Effector memory CD8-positive, alpha-beta T cell (primary cell): ENCODE measurements at regions not wholly inside any gene's neighbourhood (a gene's known extent, or its start where the extent isn't known, plus 50 kb on each side); places are given as distances from the start of the nearest gene placed in this dataset.

ENCODE experiments used
- ATAC-seq: fragments of 150-1000 bp; cut with Tn5 transposase; replicated peaks from 2 replicates; pipeline ENCODE4 v1.10.0; 2021; ENCODE audit warnings: mild to moderate bottlenecking, moderate library complexity
- DNase-seq, 3 experiments: peaks; one replicate each; pipeline ENCODE4 v3.0.0; 2021
- H3K27ac Mint-ChIP-seq, 2 donors: one replicate each; pipeline ENCODE4 v1.8.0; 2022; ENCODE audit warnings: mild to moderate bottlenecking in 2 of 2, mixed read lengths in 2 of 2, moderate library complexity in 2 of 2
- H3K27me3 Mint-ChIP-seq, 2 donors: one replicate each; pipeline ENCODE4 v1.8.0; 2022; ENCODE audit warnings: mixed read lengths in 2 of 2
- H3K36me3 Mint-ChIP-seq: one replicate; pipeline ENCODE4 v1.8.0; 2022; ENCODE audit warnings: mild to moderate bottlenecking, moderate library complexity, mixed read lengths; ENCODE audit not compliant: insufficient read depth
- H3K4me1 Mint-ChIP-seq, 2 donors: one replicate each; pipeline ENCODE4 v1.8.0; 2022; ENCODE audit warnings: low read depth in 2 of 2, mixed read lengths in 2 of 2
- H3K4me3 Mint-ChIP-seq, 2 donors: one replicate each; pipeline ENCODE4 v1.8.0; 2022; ENCODE audit warnings: mild to moderate bottlenecking in 2 of 2, mixed read lengths in 2 of 2, moderate library complexity in 2 of 2
- H3K9me3 Mint-ChIP-seq, 2 donors: one replicate each; pipeline ENCODE4 v1.8.0; 2022; ENCODE audit warnings: mixed read lengths in 2 of 2

DNA sequence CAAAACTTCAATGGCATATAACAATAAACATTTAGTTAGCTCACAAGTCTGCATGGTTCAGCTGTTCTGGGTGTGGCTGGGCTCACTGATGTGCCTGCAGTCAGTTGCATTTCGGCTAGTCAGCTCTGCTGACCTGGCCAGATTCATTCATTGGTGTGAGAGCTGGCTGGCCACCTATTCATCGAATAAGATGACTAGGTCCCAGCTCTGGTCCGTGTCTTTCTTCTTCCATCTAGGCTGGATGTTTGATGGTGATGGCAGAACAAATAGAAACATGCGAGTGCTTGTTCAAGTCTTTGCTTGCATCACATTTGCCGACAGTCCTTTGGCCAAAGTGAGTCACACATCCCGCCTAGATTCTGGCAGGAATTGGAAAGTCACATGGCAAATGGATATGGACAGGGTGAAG lies 203.3 kb upstream of the CRY1 start:
- H3K4me3 Mint-ChIP-seq = no peak overlapping the region
- ATAC-seq = no peak
- H3K27me3 Mint-ChIP-seq = peaks cover 9 to 15% of the 10 kb centered on the region in 2 donors
- H3K27ac Mint-ChIP-seq = no peak overlapping the region
- peaks cover 5 to 6% of the 10 kb centered on the region in 2 donors for H3K4me1 Mint-ChIP-seq
- no peaks in the 10 kb centered on the region for H3K36me3 Mint-ChIP-seq
- no peak for DNase-seq
- peaks cover 0 to under 1% of the 10 kb centered on the region in 2 donors for H3K9me3 Mint-ChIP-seq

DNA sequence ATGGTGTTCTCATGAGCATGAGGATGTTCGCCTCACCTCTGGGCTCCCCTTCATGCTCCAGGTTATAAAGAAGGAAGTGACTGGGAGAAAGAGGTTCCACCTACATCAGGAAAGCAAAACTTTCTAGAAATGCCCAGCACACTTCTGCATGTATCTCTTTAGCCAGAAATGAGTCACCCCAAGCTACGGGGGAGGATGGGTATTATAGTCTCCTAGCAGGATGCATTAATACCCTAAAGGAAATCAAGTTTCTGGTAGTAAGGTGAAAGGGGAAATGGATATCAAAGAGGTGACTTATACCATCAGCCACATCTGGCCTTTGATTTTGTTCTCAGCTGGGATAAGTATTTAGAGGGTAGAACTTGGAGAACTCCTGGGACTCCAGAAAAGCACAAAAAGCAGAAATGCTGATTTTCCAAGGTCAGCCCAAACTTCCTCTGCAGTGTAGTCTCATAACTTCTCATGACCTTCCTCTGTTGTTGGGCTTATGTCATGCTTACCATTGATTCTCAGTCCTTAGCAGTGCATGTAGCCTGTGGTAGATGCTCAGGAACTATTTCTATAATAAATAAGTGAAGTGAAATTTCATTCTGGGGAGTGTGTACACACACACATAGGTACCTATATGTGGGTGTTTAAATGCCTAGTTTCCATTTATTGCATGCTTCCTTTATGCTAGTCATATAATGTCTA lies 209.4 kb upstream of the CRY1 start:
- H3K4me3 Mint-ChIP-seq = no peak overlapping the region
- no peak for ATAC-seq
- peaks cover under 1 to 7% of the 10 kb centered on the region in 2 donors for H3K27me3 Mint-ChIP-seq
- H3K27ac Mint-ChIP-seq = no peak overlapping the region
- no peaks in the 10 kb centered on the region for H3K4me1 Mint-ChIP-seq
- H3K9me3 Mint-ChIP-seq = peaks cover 0 to 3% of the 10 kb centered on the region in 2 donors
- H3K36me3 Mint-ChIP-seq = no peaks in the 10 kb centered on the region
- DNase-seq = no peak

DNA sequence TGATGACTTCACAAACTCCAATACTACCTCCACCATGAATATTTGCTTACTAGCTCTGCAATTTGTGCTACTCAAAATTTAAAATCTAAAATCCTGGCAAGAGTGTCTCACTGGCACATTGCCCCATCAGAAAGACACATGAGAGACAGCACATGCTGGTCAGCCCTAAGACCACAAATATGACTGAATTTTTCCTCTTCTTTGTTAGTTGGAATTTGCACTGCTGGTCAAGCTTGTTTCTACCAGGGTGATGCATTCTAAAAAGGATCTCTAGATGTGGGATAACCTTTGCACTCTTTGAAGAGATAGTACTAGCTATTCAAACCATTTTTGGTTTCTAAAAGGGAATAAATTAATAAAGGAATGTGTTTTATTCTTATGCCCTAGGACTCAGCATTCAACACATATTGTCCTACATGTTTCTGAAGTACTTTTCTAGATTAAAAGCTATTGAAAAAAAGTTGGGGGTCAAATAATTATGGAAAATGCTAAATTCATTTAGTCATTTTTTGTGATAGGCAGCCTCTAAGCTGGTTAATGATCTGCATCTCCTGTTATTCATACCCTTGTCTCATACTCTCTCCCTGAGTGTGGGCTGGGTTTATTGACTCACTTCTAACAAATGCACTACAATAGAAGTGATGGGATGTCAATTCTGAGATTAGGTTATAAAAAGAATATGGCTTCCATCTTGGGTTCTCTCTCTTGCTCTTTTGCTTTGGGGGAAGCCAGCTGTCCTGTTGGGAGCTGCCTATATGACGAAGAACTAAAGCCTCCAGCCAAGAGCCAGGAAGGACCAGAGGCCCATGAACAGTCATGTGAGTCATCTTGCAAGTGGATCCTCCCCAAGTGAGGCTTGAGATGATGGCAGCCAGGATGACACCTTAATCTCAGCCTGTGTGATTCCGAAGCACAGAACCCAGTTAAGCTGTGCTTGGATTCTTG lies 211.5 kb upstream of the CRY1 start:
- no peak overlapping the region for H3K4me3 Mint-ChIP-seq
- H3K9me3 Mint-ChIP-seq = peaks cover 0 to 3% of the 10 kb centered on the region in 2 donors
- peaks cover 14 to 20% of the 10 kb centered on the region in 2 donors for H3K27me3 Mint-ChIP-seq
- no peak overlapping the region for H3K27ac Mint-ChIP-seq
- no peak for DNase-seq
- H3K4me1 Mint-ChIP-seq = peaks cover 7 to 10% of the 10 kb centered on the region in 2 donors
- no peak for ATAC-seq
- H3K36me3 Mint-ChIP-seq = no peaks in the 10 kb centered on the region

DNA sequence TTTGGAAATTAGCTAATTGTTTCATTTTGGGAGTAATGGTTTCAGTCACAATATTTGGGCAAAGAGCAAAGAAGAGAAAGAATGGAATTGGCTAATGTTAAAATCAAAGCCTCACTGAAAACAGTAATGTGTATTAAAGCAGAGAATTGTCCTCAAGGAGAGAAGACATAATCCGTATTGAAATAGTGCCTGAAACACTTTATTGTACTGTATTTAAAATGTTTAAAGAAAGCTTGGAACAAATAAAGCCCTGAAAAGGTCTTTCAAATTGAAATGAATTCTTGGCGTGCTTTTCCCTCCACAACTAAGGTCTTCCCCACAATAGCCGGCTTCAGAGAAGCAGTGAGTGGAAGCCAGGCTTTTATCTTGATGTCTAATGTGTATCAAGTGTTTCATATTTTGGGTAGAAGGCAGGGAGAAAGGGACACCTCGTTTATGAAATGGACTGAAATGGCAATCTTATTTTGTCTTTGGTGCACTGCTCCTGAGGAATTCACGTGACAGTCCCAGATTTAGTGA lies 212.9 kb upstream of the CRY1 start:
- no peak for DNase-seq

DNA sequence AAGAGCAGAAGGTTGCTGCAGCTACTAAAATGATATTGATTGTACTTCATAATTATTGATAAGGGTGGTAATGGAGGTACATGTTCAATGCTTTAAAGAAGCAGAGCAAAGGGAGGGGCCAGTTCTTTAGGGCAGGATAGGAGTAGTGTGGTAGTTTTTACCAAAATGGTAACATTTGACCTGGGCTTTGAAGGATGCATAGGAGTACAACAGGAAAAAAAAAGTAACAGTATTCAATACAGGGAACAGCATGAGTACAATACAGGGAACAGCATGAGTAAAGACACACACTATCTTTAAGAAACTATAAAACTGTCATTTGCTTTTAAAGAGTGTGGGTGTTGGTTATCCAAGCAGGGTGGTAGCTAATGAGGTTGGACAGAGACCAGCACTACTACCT lies 215.0 kb upstream of the CRY1 start:
- no peak overlapping the region for H3K27ac Mint-ChIP-seq
- H3K27me3 Mint-ChIP-seq = peaks cover 19 to 21% of the 10 kb centered on the region in 2 donors
- H3K36me3 Mint-ChIP-seq = no peaks in the 10 kb centered on the region
- no peak for DNase-seq
- peaks cover 8 to 10% of the 10 kb centered on the region in 2 donors for H3K4me1 Mint-ChIP-seq
- no peak overlapping the region for H3K4me3 Mint-ChIP-seq
- ATAC-seq = no peak
- peaks cover 0 to 1% of the 10 kb centered on the region in 2 donors for H3K9me3 Mint-ChIP-seq

More for the DNA sequence above, 212.9 kb upstream of the CRY1 start:
- Mint-ChIP-seq H3K4me1 (peaks cover 8 to 10% of the 10 kb centered on the region in 2 donors), H3K9me3 (peaks cover 0 to 3% of the 10 kb centered on the region in 2 donors), H3K27ac (no peak overlapping the region), H3K36me3 (no peaks in the 10 kb centered on the region), H3K4me3 (no peak overlapping the region), H3K27me3 (peaks cover 14 to 21% of the 10 kb centered on the region in 2 donors)
- ATAC-seq = no peak

DNA sequence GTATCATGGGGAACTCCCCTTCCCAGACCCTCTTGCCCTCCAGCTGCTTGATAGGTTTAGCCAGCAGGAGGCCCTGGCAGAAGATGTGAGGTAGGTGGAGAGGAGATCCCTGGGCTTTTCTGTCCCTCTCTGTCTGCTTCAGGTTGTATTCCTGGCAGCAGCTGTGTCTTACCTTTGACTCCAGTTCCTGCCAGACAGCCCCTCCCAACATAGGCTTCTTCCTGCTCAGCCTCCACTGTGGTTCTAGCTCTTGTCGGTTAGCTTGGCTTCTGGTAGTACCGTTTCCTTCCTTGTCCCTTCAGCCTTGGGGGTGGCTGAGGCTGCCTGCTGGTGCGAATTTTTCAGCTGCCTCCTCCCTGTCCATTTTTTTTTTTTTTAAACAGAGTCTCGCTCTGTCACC lies 215.7 kb upstream of the CRY1 start:
- DNase-seq = peak in 1 of 3 experiments; percentile 14
- H3K27ac Mint-ChIP-seq = no peak overlapping the region
- peaks cover 19 to 21% of the 10 kb centered on the region in 2 donors for H3K27me3 Mint-ChIP-seq
- peak; percentile 95 for ATAC-seq
- peaks cover 0 to 1% of the 10 kb centered on the region in 2 donors for H3K9me3 Mint-ChIP-seq
- no peaks in the 10 kb centered on the region for H3K36me3 Mint-ChIP-seq
- H3K4me3 Mint-ChIP-seq = no peak overlapping the region
- peaks cover 8 to 10% of the 10 kb centered on the region in 2 donors for H3K4me1 Mint-ChIP-seq

DNA sequence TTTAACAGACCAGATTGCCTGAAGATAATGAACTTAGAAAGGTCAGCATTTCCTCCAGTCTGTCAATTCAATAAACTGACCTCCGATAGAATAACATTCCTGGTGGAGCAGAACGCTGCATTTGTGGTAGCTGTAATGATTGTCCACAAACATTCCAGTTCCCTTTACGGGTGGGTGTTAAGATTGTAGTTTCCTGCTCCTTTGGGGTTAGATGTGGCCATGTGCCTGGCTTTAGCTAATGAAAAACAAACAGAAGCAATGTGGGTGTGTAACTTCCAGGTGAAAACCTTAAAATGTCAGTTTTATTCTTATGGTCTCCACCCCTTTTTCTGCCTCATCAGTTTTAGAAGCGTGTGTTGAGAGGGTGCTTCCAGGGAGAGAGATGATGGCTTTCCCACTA lies 217.3 kb upstream of the CRY1 start:
- Mint-ChIP-seq H3K36me3 (peaks cover 3% of the 10 kb centered on the region), H3K9me3 (no peaks in the 10 kb centered on the region), H3K27me3 (peaks cover 21 to 24% of the 10 kb centered on the region in 2 donors), H3K4me3 (no peak overlapping the region), H3K4me1 (peaks cover 8 to 10% of the 10 kb centered on the region in 2 donors), H3K27ac (no peak overlapping the region)
- ATAC-seq = no peak
- DNase-seq = no peak

DNA sequence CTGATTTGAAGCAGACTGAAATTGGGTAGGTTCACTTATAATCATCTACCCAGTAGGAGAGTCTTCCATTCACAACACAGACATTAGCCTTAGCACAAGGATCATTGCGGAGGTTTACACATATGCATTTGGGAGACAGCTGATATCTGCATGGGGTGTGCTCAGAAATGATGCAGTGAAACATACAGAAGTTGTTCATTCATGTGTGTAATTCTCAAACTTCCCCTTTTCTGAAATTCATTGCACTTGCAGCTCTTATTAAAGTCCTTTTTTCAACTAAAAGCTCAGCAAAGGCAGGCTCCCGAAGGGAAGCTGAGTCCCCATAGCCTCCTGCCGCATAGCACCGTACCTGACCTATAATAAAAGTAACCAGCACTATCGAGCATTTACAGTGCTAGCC lies 218.3 kb upstream of the CRY1 start:
- Mint-ChIP-seq H3K4me1 (peaks cover 8 to 10% of the 10 kb centered on the region in 2 donors), H3K9me3 (no peaks in the 10 kb centered on the region), H3K4me3 (no peak overlapping the region), H3K27ac (no peak overlapping the region), H3K27me3 (peaks cover 21 to 24% of the 10 kb centered on the region in 2 donors), H3K36me3 (peaks cover 3% of the 10 kb centered on the region)
- DNase-seq (no peak), ATAC-seq (no peak)

DNA sequence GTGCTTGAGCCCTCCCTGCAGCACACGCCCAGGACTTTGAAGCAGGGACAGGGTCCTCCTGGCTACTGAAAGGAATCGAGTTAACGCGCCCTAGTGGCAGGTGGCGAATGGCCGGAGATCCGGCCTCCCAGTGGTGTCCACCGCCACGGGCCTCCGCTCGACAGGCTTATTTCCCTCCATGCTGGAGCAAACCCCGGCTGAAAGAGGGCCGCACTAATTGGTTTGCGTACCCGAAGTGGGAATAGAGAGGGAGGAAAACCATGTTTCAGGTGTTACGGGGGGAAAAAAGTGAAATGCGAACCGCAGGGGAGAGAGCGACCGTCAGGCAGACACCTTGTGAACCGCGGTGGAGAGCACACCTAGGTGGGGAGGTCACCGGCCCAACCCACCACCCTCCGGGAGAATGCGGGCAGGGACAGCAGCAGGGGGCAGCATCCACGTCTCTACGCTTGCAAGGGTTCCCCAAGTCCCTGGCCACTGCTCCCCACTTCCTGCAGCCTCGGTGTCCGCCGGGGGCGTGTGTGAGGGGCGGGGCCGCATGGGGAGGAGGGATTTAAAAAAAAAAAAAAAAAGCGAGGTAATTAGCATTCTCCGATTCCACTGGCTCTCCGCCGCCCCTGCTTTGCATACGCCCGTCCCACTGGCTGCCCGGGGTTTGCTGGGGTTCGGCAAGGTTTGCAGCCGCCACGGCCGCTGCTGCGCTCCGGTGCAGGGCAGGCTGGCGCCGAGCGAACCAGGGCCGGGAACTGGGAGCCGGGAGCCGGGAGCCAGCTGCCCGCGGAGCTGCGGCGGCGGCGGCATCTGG lies 224.6 kb upstream of the CRY1 start:
- Mint-ChIP-seq H3K36me3 (peaks cover 23% of the 10 kb centered on the region), H3K4me1 (peaks cover 23 to 34% of the 10 kb centered on the region in 2 donors), H3K9me3 (no peaks in the 10 kb centered on the region), H3K27ac (peak overlapping the region in 1 of 2 donors; percentile 69), H3K4me3 (peak overlapping the region; percentile 96 to 97), H3K27me3 (peaks cover 14 to 18% of the 10 kb centered on the region in 2 donors)
- DNase-seq = peak; percentile 68 to 77 (median 76)
- ATAC-seq = peak; percentile 66

DNA sequence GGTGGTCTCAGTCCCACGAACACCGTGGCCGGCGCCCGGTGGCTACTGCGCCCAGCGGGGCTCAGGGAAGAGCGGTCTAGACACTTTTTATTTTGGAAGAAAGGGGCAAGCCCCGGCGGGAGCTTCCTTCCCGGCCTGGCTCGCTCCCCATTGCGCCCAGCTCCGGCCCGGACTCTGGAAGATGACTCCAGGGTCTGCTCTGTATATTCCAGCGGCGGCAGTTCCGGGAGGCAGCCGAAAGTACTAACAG lies 225.1 kb upstream of the CRY1 start:
- no peak for ATAC-seq
- DNase-seq = no peak

DNA sequence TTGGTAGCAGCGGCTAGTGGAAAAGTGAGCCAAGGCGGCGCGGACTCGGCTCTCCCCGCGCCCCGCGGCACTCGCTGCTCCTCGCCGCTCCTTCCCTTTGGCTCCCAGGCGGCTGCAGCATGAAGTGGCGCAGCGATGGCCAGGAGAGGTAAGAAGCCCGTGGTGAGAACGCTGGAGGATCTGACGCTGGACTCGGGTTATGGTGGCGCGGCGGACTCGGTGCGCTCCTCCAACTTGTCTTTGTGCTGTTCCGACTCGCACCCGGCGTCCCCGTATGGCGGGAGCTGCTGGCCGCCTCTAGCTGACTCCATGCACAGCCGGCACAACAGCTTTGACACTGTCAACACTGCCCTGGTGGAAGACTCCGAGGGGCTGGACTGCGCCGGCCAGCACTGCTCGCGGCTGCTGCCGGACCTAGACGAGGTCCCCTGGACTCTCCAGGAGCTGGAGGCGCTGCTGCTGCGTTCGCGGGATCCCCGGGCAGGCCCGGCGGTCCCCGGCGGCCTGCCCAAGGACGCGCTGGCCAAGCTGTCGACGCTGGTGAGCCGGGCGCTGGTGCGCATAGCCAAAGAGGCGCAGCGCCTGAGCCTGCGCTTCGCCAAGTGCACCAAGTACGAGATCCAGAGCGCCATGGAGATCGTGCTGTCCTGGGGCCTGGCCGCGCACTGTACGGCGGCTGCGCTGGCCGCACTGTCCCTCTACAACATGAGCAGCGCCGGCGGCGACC lies 225.6 kb upstream of the CRY1 start:
- H3K27ac Mint-ChIP-seq = peak overlapping the region in 1 of 2 donors; percentile 51
- H3K27me3 Mint-ChIP-seq = peaks cover 14 to 18% of the 10 kb centered on the region in 2 donors
- peaks cover 23% of the 10 kb centered on the region for H3K36me3 Mint-ChIP-seq
- peaks cover 23 to 34% of the 10 kb centered on the region in 2 donors for H3K4me1 Mint-ChIP-seq
- peak in 1 of 3 experiments; percentile 5 for DNase-seq
- peak overlapping the region; percentile 96 to 97 for H3K4me3 Mint-ChIP-seq
- ATAC-seq = no peak
- no peaks in the 10 kb centered on the region for H3K9me3 Mint-ChIP-seq

More for the DNA sequence above, 225.1 kb upstream of the CRY1 start:
- H3K27ac Mint-ChIP-seq = peak overlapping the region in 1 of 2 donors; percentile 51
- H3K9me3 Mint-ChIP-seq = no peaks in the 10 kb centered on the region
- H3K36me3 Mint-ChIP-seq = peaks cover 23% of the 10 kb centered on the region
- H3K4me3 Mint-ChIP-seq = peak overlapping the region; percentile 96 to 97
- peaks cover 23 to 34% of the 10 kb centered on the region in 2 donors for H3K4me1 Mint-ChIP-seq
- peaks cover 14 to 18% of the 10 kb centered on the region in 2 donors for H3K27me3 Mint-ChIP-seq

DNA sequence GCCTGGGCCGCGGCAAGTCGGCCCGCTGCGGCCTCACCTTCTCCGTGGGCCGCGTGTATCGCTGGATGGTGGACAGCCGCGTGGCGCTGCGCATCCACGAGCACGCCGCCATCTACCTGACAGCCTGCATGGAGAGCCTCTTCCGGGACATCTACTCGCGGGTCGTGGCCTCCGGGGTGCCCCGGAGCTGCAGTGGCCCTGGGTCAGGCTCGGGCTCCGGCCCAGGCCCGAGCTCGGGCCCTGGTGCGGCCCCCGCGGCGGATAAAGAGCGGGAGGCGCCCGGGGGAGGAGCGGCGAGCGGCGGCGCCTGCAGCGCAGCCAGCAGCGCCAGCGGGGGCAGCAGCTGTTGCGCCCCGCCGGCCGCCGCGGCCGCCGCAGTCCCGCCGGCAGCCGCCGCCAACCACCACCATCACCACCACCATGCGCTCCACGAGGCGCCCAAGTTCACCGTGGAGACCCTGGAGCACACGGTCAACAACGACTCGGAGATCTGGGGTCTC lies 226.2 kb upstream of the CRY1 start:
- ATAC-seq (no peak), DNase-seq (peak in 2 of 3 experiments; percentile 1 to 11)
- H3K36me3 Mint-ChIP-seq = peaks cover 23% of the 10 kb centered on the region
- H3K27ac Mint-ChIP-seq = peak overlapping the region; percentile 91 to 94
- H3K9me3 Mint-ChIP-seq = no peaks in the 10 kb centered on the region
- peaks cover 14 to 17% of the 10 kb centered on the region in 2 donors for H3K27me3 Mint-ChIP-seq
- H3K4me3 Mint-ChIP-seq = peak overlapping the region; percentile 96 to 97
- H3K4me1 Mint-ChIP-seq = peaks cover 25 to 34% of the 10 kb centered on the region in 2 donors
